Activated gamma-delta T cell treated with Interleukin-2 at 50 U/mL for 16 hours (primary cell): ENCODE measurements at regions not wholly inside any gene's neighbourhood (a gene's known extent, or its start where the extent isn't known, plus 50 kb on each side); places are given as distances from the start of the nearest gene placed in this dataset.

Experiments
- DNase-seq: peaks from one replicate; pipeline ENCODE4 v3.0.0-alpha.2; 2020

DNA sequence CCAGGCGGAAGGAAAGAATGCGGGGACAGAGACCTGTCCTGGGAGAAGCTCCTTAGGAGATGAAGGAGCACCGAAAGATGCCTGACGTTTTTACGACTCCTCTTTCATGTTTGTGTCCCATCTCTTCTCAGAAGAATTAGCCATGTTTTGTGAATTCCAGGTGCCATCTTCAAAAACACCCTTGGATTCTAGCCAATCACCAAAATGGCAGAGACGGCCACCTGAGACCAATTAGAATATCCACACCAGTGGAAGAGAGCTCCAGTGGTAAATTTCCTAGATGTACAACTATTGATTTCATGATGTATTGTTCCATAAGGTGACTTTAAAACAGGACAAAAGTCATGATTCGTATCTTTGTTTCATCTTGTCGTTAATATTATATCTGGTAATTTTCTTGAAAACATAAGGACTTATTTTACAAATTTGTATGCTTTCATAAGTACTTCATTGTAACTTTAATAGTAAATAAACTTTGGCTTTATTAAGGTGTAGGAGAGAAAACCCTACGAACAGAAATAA, 62.3 kb upstream of the NUDT4 start:
- DNase-seq = no peak

DNA sequence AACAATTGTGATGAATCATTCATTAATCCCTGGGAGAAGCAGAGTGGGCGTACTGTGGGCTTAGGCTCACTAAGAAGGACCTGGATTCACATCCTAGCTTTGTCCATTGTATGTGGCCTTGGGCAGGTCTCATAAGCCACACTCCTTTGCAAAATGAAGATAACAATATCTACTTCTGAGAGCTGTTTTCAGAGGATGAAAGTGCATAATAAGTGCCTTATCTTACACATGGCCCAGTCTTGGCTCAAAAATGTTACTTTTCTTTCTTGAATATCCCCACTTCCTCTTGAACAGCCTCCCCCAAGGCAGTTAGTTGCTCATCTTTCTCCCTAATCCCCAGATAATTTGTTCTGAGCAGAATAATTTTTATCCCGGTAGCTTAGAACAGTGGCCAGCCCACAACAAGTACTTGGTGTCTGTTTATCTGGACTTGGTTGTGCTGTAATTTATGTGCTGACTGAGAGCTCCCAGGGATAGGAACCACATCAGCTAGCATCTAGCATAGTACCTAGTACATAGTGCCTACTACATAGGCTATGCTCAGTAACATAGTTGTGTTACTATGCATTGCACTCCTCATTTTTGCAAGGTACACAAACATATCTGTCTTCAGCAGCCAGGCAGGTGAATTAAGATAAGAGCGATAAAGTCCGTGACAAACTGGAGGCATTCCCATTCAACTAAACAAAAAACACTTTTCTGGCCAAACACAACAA, 61.7 kb upstream of the NUDT4 start:
- DNase-seq = no peak

DNA sequence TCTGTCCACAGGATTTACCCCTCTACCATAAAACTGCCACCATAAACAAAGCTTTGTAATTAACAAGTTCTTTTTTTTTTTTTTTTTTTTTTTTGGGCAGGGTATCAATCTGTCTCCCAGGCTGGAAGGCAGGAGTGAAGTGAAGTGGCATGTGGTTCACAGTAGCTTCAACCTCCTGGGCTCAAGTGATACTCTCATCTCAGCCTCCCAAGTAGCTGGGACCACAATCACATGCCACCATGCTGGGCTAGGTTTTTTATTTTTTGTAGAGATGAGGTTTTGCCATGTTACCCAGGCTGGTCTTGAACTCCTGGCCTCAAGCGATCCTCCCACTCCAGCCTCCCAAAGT, 61.1 kb upstream of the NUDT4 start:
- DNase-seq = no peak

DNA sequence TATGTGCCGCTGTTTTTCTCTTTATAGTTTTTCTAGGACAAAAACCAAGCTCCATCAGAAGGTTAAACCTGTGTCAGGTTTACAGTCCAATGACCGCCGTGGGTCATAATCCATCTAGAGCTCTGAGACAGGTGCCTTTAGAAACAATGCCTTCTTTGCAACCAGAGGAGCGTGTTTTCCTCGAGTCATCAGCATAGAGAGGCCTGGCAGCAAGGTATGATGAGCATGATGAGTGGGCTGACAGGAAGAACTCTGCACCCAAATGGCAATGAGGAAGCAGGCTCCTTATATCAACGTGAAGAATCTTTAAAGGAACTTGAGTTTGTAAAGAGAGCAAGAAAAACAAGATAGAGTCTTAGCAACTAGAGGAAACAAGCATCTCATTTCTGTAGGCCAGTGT, 60.5 kb upstream of the NUDT4 start:
- DNase-seq = no peak

DNA sequence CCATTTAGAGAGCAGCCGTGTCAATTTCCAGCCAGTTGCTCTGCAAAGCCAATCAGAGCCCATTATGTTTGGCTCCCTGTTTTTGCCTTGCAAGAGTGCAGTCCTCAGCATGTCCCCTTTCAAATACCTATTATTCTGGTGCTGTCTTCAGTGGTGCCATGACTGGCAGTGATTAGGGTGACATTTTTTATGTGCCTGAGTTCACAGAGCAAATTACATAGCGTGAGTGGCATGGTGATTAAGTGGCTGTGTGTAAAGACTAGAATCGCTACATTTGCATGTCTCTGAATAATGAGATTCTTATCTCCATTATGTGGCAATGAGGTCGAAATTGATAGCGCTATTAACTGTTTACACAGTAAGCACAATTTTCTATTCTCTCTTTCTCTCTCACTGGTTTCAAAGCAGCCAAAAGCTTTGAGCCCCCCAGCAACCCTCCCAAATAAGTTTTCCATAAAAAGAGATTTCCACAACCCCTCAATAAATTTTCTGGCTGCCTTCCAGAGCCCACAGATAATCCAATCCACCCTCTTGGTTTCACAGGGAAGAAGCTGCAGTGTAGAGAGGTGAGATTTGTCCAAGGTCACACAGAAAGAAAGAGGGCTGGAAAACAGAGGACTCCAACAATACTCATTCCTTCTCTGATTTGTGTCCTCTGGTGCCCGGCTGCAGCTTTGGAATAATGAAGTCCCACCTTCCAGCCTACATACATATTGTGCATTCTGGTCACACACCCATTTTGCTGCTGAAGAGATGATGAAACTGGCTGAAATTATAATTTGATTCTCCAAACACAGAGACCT, 58.8 kb upstream of the NUDT4 start:
- no peak for DNase-seq

DNA sequence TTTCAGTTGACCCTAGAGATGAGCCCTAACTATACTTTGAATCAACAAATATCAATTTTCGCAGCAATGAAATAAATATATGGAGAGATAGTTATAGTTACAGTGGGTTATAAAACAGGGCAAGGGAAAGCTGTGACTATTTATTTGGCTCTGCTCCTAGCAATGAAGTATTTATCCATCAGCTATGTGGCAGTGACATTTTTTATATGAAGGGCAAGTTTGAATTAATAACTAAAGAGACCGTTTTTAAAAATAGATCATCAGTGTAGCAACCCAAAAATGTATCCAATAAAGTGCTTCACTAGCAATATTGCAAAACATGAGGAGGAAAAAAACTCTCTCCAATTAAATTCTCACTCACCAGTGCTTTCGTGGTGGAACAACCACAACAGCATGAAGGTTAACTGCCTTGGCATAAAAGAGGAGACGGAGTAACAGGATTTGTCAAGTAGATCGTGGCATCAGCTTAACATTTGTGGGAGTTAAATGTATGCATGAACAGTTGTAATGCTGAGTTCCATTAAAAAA, 58.1 kb upstream of the NUDT4 start:
- no peak for DNase-seq

DNA sequence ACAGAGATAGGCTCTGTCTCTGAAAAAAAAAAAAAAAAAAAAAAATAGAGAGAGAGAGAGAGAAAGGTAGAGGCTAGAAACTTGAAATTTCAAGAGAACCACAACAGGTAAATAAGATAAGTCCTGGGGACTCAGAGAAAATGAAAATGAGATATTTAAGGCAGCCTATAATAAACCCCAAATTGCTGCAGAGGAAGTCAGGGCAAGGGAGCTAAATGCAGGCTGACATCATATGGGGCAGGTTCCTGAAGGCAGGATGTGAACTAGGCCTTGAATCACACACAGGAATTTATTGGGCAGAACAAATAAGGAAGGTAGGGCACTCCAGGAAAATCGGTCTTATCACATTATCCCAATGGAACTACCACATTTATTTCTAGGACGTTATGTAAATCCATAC, 54.9 kb upstream of the NUDT4 start:
- no peak for DNase-seq

DNA sequence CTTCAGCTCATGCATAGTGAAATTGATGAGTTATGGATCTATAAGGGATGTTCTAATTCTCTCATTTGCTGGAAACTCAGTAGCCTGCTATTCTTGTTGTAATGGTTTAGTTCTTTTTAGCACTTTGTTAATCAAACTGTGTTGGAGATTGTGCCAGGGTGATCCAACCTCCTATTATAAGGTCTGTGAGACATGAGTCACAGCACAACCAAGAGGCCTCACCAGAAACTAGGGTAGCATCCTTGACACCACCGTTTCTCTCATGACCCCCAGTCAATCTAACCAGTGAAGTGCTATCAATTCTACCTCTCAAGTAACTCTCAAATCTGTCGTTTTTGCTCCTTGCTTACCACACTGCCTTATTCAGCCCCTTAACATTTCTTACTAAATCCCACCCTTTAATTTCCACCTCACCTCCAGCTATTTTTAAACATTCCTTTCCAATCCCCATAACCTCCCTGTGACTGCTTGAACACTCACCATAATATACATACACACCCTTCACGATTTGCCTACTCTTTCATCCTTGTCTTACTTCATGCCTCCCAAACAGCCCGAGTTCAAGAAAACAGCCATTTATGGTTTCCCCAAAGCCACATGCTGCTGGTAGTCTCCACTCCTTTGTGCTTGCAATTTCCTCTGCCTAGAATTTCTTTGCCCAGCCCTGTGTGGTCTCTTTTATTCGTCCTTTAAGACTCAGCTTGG, 53.9 kb upstream of the NUDT4 start:
- no peak for DNase-seq

DNA sequence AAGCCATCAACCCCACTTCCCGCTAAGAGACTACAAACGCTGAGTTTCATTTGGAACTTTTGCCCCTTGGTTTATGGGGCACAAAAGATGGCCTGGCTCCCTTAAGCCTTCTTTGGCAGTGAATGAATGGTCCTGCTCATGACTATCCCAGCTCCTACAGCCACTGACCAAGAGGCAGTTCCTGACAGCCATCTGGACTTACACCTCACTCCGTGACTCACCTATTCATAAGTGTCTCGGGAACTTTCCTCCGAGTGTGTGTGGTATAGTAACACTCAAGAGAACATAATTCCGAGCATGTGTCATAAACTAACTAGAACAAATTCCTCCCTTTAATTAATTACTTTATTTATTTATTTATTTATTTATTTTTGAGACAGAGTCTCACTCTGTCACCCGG, 51.9 kb upstream of the NUDT4 start:
- no peak for DNase-seq
